Iris pigment epithelial cell (primary cell): ENCODE measurements at regions not wholly inside any gene's neighbourhood (a gene's known extent, or its start where the extent isn't known, plus 50 kb on each side); places are given as distances from the start of the nearest gene placed in this dataset.
"Not testable (repeated sequence)": the region's sequence is repeated elsewhere in the genome, so short reads cannot be mapped to it uniquely, and the experiment has no call there.

ENCODE experiments used
- DNase-seq: peaks from one replicate; pipeline ENCODE4 v3.0.0-alpha.2; 2011; ENCODE audit warnings: low read depth

DNA sequence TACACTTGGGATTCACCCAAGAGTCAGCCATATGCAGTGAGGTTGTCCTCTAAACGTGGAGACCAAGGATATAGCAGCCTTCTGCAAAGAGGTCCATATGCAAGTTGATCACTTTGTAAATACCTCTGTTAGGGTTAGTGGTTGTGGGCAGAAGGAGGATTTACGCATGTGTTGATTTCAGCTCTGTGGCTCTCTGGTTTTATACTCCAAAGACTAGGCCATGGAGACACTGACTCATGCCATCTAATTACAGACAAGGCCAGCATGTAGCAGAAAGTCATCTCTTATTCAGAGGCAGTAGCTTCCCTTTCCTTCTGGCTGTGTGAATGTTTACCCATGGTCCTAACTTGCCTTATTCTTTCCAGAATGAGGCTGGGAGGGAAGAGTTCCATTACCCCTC is 140.9 kb upstream of the GOLGA6L4 start:
- DNase-seq = not testable (repeated sequence)

DNA sequence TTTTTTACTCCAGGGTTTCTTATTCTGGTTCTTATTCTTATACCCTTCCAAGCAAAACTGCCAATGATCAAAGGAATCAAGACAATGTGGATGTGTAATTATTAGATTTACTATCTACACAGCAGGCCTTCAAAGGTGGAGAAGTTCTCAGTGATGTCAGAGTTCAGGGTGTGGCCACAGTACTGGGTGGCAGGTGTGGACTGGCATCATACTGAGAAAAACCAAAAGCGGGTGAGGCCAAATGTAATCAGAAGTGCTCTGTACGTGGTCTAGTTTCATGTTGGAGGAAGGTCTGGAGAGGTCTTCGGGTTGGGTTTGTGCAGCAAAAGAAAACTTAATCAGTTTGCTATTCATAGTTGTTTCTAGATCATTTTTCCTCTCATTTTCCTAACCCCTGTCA is 138.5 kb upstream of the GOLGA6L4 start:
- not testable (repeated sequence) for DNase-seq

DNA sequence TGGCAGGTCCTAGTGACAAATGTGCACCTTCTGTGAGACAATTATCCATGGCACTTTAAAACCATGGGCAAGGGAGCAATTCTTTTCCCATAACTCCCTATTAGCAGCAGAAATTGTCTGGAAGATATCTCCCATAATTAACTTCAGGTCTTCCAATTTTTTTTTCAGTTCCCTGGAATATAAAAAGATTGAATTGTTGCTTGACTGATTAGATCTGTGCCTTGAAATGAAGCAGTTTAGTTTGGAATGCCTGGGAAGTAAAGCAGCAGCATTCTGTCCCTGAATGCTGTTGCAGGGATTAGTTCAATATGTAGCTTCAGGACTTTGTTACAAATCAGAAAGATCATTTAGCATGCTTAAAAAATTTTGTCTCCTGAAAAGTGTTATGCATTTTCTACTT is 137.0 kb upstream of the GOLGA6L4 start:
- DNase-seq = no peak

DNA sequence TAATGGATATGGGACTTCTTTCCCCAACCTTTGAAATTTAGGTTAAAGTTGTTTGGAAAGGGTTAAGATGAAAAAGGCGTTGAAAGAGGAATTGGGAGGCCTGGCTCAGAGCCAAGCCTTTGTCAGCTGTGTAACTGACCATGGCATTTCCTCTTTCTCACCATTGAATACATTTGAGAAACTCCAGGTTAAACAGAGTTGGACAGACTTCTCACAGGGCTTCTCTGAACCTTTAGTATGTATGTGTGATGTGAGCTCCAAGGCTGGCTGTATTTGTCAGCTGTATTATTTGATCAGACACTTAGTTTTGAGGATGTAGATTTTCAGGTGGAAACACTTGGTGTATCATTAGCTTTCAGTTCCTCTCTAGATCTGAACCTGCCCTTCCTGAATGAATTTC is 136.4 kb upstream of the GOLGA6L4 start:
- DNase-seq = peak; percentile 65

DNA sequence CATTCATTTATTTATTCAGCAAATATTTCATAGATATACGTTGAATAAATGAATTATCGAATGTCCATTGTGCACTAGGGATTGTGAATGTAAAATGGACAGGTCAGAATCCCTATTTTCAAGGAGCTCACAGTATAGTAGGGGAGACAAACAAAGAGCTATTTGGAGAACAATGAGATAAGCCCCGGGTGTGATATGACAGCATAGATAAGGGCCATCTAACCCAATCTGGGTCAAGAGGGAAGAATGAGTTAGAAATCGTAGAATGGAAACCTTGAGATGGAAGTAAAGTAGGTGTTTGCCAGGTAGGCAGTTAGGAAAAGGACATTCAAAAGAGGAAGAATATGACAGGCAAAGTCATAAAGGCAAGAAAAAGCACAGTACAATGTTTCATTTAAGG is 132.2 kb upstream of the GOLGA6L4 start:
- no peak for DNase-seq

DNA sequence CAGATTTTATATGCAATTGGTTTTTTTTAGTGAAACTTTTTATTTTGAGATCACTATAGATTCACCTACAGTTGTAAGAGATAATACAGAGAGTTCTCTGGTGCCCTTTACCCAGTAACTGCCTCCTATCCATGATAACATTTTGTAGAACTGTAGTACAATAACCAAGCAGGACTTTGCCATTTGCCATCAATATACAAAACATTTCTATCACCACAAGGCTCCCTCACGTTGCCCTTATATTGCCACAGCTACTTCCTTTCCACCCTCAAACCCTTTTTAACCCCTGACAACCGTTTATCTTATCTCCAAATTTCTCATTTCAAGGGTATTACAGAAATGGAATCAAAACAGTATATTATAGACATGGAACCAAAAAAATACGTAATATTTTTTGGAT is 130.7 kb upstream of the GOLGA6L4 start:
- no peak for DNase-seq

DNA sequence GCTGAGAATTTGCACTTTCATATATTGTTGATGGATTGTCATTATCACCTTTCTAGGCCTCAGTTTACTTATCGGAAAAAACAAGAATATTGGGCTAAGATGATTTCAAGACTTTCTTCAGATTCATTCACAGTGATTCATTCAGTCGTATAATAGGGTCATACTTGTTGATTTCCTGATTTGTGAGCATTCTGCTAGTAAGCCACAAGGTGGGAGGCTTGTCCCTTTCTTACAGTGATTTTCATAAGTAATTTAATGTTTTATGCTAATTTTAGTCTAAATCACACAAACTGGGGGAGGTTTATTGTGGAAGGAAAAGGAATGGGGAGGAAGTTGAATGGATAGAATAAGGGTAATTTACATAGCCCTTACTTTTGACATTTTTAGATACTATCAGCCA is 126.8 kb upstream of the GOLGA6L4 start:
- peak; percentile 61 for DNase-seq

DNA sequence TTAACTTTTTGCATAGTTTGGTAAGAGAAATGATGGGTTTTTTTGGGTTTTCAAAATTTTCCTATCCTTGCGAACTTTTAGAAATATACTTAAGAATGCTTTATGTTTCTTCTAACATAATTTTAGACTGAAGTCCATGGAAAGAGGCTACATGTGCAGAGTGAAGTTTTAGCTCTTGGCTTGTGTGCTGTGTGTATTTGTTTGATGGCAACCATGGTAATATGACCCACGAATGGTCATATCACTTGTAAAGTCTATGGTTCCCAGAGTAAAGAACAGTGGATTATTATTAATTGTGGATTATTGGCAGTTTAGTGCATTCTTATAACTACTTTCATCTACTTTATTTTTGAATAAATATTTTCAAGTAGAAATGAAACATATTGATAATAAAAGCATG is 124.0 kb upstream of the GOLGA6L4 start:
- peak; percentile 7 for DNase-seq

DNA sequence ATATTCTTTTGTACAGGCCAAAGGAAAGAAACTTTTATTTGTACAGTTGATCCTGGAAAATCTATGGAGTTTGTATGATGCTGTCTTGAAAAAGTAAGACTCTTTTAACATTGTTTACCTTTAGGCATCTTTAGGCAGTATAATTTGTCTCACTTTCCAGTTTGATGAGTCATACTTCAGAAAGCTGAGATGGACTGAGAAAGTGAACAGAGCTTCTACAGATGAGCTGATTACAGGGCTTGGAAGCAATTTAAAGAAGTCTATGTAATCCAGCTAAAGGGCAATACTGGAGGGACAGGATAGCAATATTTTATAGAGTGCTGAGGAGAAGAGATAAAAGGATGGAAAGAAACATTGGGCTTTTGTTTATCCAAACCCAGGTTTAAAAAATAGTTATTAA is 123.5 kb upstream of the GOLGA6L4 start:
- peak; percentile 75 for DNase-seq

DNA sequence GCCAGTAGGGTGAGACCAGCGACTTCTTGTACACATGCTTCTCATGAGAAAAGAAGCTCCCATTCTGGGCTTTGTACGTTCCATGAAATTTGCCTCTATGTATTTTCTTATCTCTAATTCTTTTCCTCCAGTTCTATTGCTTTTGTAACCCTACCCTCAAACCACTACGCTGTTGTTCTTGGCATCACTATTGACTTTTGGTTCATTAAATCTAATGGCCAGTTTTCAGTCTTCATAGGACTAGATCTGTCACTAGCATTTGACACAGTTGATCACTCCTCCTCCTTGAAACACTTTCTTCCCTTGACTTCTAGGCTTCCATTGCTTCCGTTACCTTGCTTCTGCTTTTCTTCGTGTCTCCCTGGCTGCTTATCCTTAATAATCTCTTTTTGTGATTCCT is 121.7 kb upstream of the GOLGA6L4 start:
- peak; percentile 6 for DNase-seq

DNA sequence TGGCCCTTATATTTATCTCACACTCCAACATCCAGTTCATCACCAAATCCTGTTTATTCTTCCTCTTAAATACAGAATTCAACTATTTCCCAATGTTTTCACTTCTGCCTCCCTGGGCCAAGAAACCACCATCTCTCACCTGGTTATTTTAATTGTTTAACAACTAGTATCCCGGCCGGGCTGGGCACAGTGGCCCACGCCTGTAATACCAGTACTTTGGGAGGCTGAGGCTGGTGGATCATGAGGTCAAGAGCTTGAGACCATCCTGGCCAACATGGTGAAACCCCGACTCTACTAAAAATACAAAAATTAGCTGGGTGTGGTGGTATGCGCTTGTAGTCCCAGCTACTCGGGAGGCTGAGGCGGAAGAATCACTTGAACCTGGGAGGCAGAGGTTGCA is 120.9 kb upstream of the GOLGA6L4 start:
- DNase-seq = not testable (repeated sequence)

DNA sequence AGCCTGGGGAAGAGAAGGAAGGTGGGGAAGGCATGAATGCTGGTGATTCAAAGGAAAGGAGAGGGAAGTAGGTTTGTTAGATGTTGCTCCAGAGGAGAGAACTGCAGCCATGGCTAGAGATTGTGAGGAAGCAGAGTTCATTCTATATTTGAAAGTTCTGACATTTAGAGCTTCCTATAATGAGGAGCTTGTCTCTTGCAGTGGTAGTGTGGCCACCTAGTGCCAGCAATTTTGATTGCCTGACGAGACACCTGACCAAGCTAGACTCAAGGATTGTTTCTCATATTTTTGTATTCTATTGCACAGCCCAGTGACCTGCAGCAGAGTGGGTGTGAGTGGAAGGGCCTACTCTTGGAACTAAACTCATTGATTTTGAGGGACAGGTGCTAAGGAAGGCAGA is 116.2 kb upstream of the GOLGA6L4 start:
- DNase-seq = not testable (repeated sequence)

DNA sequence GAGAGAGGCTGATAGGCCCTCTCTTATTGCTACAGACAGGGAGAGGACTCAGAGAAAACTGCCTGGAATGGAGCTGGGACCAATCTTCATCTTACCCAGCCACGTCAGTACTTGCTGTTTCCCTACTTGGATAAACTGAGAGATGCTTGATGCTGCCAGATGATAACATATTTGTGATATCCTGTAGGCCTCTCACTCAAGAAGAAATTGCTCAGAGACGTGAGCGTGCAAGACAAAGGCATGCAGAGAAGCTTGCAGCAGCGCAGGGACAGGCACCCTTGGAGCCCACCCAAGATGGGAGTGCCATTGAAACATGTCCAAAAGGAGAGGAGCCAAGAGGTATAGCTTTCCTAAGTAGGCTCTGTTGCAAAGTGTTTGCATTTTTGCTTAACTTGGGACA is 114.7 kb upstream of the GOLGA6L4 start:
- DNase-seq = peak; percentile 41

DNA sequence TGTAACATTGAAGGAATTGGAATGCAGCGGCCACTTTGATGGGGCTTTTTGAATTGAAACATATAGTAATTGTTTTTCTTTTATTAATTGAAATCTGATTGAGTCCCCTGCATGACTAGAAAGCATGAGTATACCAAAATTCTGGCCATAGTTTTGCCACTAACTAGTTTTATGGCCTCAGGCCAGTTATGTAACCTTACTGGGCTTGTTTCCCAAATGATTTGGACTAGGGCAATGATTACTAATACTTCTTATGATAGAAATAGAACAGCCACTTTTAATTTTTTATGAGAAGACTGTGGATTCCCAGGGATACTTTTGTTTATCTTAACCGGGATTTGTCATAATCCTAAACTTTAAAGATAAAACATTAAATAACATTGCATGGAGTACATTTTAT is 106.9 kb upstream of the GOLGA6L4 start:
- DNase-seq = peak; percentile 41

DNA sequence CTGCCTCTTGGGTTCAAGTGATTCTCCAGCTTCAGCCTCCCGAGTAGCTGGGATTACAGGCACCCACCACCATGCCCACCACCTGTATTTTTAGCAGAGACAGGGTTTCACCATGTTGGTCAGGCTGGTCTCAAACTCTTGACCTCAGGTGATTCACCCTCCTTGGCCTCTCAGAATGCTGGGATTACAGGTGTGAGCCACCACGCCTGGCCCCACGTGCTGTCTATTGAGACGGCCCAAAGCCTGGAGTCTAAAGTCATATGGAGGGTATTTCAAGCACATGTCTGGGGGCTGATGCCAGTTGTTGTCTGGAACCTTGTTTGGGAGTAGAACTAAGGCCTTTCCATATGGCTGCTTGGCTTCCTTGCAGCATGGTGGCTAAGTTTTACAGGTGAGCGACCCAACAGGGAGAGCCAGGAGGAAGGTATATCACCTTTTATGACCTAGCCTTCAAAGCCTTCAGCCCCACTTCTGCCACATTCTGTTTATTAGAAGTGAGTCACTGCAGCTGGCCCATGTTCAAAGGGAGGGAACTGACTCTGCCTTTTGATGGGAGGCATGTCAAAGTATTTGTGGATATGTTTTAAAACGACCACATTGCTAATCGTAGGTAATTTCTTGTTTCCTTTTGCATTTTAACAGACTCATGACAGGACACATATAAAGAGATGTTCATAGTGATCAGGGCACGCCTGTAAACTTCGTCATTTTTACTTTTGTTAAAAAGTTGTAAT is 105.3 kb upstream of the GOLGA6L4 start:
- DNase-seq = not testable (repeated sequence)

DNA sequence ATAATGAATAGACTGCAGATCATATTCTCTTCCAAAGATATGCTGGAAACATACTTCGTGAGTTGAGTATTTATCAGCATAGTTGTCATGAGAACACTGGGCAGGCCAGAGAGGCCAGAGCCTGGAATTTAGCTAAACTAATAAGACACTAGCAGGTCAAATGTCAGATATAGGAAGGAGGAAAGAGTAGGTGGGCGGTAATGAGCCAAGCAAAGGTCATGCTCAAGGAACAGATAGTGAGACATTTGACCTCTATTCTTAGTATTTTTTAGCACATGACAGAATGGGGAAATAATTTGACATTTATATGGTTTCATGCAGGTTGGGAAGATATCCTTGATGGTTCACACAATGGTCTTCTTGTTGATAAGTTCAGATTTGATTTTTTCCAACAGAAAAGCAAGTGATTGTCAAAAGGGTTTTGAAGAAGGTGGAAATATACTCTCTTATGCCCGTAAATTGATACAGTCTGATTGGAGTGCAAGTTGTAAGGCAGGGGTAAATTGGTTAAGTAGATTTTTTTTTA is 99.6 kb upstream of the GOLGA6L4 start:
- not testable (repeated sequence) for DNase-seq

DNA sequence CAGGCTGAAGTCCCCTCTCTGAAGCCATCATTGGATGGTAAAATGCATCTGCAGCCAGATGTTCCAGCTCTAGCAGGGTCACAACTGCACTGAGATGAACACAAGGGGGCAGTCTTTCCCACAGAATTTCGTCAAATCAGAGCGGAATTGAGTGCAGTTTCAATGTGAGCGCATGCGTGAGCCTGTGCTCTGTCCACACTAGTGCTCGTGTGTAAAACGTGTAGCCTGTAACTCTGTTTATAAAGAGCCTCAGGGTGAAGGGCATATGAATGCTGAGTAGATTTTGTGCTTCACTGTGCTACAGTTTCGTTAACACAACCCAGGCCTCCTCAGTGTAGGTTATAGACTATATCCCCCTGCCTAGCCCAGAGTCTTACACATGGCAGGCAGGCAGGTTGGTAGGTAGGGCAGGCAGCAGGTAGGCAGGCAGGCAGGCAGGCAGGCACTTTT is 92.7 kb upstream of the GOLGA6L4 start:
- peak; percentile 74 for DNase-seq

DNA sequence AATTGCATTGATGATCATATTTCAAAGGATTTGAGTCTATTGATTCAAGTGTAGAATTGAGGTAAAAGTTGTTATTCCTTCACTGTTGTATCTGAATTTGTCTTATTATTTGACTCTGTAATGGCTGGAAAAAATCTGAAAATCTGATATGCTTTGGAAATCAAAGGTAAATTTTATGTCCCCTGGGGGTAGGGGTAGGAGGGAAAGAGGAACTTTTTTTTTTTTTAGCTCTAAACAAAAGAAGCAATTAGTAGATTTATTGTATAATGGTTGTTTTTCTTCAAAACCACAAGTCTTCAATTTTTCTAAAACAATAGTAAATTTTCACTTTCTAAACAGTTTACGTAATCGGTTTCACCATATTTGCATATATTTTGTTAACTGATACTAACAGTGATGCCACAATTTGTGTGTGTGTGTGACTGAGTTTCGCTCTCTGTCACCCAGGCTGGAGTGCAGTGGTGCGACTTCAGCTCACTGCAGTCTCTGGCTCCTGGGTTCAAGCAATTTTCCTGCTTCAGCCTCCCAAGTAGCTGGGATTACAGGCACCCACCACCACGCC is 91.7 kb upstream of the GOLGA6L4 start:
- no peak for DNase-seq

DNA sequence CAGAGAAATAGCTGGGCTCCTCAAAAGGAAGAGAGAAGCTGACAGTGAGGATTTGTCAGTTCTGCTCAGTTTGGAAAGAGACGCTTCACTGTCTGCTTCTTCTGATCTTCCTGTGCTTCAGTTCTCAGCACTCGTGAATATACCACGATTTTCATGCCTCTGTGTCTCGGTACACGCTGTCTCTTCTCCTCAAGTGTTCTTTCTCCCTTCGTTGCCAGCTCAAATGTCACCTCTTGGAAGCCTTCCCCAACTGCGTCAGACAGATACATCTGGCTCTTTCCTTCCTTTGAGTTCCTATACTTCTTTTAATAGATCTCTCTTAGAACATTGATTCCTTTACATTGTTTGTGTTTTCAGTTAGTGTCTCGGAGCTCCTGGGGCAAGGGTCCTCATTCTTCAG is 90.6 kb upstream of the GOLGA6L4 start:
- not testable (repeated sequence) for DNase-seq

DNA sequence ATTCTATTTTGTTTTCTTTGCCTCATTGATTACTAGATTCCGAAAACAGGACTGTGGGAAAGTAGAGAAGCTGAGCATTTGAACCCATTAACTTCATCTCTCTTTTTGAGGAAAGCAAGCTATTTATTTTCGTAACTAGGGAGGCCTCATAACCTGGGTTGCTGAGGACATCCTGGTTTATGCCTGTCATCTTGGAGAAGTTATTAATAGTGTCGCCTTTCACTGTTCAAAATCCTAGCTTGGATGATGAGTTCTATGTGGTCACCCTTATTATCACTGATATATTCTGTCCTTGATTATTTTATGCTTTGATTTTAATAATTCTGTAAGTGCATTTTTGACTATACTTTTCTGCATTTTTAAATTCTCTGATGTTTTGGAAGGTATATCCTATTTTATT is 89.3 kb upstream of the GOLGA6L4 start:
- not testable (repeated sequence) for DNase-seq

DNA sequence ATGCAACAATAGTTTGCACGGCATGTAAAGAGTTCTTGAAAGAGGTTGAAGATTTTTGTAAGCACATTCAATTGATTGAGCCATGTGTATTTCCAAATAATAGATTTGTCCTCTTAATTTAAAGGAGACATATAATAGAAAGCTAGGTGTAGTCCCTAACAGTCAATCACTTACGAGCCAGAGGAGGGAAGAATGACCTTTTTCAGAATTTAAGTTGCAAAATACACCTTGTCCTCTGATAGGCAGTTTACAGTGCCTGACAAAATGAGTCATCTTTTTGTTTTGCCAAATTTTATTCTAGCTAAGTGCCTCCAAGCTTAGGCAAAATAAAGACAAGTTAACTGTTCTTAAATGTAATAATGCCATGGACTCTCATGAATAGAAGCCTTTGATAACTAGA is 88.3 kb upstream of the GOLGA6L4 start:
- not testable (repeated sequence) for DNase-seq

DNA sequence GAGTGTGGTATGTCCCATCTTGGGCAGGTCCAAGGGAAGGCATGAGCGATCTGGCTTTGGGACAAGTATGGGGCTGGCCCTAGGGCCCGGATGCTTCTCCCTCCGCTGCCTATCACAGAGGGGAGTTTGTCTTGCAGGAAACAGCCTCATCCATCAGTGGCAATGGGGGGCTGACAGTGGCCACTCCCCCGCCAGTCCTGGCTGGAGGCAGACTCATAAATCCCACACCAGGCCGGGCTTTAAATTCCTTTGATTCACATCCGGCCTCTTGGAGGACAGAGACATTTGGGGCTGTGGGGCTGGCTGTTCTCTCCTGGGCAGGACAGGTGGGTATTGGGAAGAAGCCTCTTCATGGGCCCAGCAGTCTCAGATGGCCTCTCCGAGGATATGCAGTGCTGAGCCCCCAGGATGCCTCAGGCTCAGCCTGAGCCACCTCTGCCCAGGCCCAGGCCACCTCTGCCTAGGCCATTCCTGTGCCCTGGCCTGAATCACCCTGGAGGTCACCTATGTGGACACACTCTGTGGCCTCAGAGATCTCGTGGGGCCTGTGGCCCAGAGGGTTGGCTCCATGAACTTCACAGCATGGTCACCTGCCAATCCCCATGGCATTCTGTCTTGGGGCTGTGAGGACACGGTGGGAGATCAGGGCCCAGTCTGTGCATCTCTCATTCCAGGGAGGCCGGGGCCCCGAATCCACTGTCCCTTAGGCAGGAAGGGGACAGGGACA is 84.2 kb upstream of the GOLGA6L4 start:
- DNase-seq = peak; percentile 4

DNA sequence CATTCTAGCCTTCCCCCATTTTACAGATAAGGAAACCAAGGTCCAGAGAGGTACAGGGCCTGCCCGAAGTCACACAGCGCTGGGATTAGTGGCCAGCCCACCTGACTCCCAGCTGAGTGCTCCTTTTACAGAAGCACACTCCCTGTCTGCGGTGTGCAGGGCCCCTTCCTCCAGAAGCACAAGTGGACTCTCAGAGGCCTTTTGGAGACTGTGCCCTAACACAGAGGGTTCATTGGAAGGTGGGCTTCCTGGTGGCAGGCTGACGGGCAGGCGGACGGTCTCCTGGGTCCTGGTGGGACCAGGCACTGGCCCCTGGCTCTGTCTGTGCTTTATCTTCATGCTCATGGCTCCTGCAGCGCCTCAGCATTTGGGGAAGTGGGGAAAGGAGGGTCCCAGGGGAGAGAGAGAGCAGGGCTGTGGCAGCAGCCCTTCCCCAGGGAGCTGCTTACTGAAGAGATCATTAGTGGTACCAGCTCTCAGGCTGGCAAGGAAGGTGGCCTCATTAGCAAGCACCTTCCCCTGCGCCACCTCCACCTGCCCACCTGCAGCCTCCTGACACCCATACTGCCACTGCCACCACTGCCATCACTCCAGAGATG is 83.1 kb upstream of the GOLGA6L4 start:
- not testable (repeated sequence) for DNase-seq
